Posterior vena cava (tissue), 2 donors: ENCODE measurements at regions not wholly inside any gene's neighbourhood (a gene's known extent, or its start where the extent isn't known, plus 50 kb on each side); places are given as distances from the start of the nearest gene placed in this dataset.

Experiments
- DNase-seq: peaks from one replicate; pipeline ENCODE4 v3.0.0-alpha.2; 2020; ENCODE audit warnings: low spot score
- intact Hi-C, 2 donors: fragments of 100-400 bp; cut with DNase I; formaldehyde crosslinking; loops; one replicate each; pipeline versions ENCODE4 v1.14.1 to v1.14.2; 2022 to 2023
- donor health status: DM: yes; HTN: yes; CAD: no.
- donor health status: DM: yes; HTN: yes; CAD: no.

- no peak for DNase-seq
- intact Hi-C loops: no loop called here
These were observed 874.1 kb downstream of the GRM8 start for GRCh38 chr7:126378642-126379041.

- no peak for DNase-seq
- intact Hi-C loops: no loop called here
These were observed 882.6 kb downstream of the GRM8 start for GRCh38 chr7:126370038-126370668.

- DNase-seq: no peak
- intact Hi-C loops: no loop called here
These were observed 890.0 kb downstream of the GRM8 start for GRCh38 chr7:126362746-126363145.

GRCh38 chr7:126361183-126361582, 891.6 kb downstream of the GRM8 start:
- DNase-seq: no peak
- intact Hi-C loops: no loop called here

- intact Hi-C loops: no loop called here
- no peak for DNase-seq
These were observed 912.9 kb downstream of the GRM8 start for GRCh38 chr7:126339813-126340212.

GRCh38 chr7:126305671-126306070, 947.1 kb downstream of the GRM8 start:
- no peak for DNase-seq
- intact Hi-C loops: no loop called here

- DNase-seq: no peak
- intact Hi-C loops: no loop called here
These were observed 948.8 kb downstream of the GRM8 start for GRCh38 chr7:126303926-126304325.

- intact Hi-C loops: no loop called here
- no peak for DNase-seq
These were observed 950.1 kb downstream of the GRM8 start for GRCh38 chr7:126302639-126303038.

- intact Hi-C loops: no loop called here
- DNase-seq: no peak
These were observed 966.4 kb downstream of the GRM8 start for GRCh38 chr7:126286317-126286716.

GRCh38 chr7:126236261-126236660, 1016.5 kb downstream of the GRM8 start:
- no peak for DNase-seq
- intact Hi-C loops: no loop called here

GRCh38 chr7:126228356-126229061, 1024.2 kb downstream of the GRM8 start:
- intact Hi-C loops: no loop called here

GRCh38 chr7:126227643-126228042, 1025.1 kb downstream of the GRM8 start:
- DNase-seq: no peak
- intact Hi-C loops: no loop called here

More at GRCh38 chr7:126228356-126229061, 1024.2 kb downstream of the GRM8 start:
- DNase-seq: no peak

- intact Hi-C loops: no loop called here
- no peak for DNase-seq
These were observed 1025.7 kb downstream of the GRM8 start for GRCh38 chr7:126227055-126227454.

GRCh38 chr7:126223729-126224128, 1029.0 kb downstream of the GRM8 start:
- intact Hi-C loops: no loop called here

GRCh38 chr7:126222782-126223181, 1030.0 kb downstream of the GRM8 start:
- no peak for DNase-seq
- intact Hi-C loops: no loop called here

More at GRCh38 chr7:126223729-126224128, 1029.0 kb downstream of the GRM8 start:
- no peak for DNase-seq

- no peak for DNase-seq
- intact Hi-C loops: no loop called here
These were observed 1037.0 kb downstream of the GRM8 start for GRCh38 chr7:126215785-126216184.

- intact Hi-C loops: no loop called here
- no peak for DNase-seq
These were observed 1038.9 kb downstream of the GRM8 start for GRCh38 chr7:126213876-126214275.

GRCh38 chr7:126211875-126212274, 1040.9 kb downstream of the GRM8 start:
- intact Hi-C loops: no loop called here
- no peak for DNase-seq

GRCh38 chr7:126210707-126211106, 1042.0 kb downstream of the GRM8 start:
- no peak for DNase-seq
- intact Hi-C loops: no loop called here

GRCh38 chr7:126203185-126203584, 1049.6 kb downstream of the GRM8 start:
- intact Hi-C loops: no loop called here
- no peak for DNase-seq

GRCh38 chr7:126202177-126202576, 1050.6 kb downstream of the GRM8 start:
- no peak for DNase-seq
- intact Hi-C loops: no loop called here
